Effector CD8-positive, alpha-beta T cell (primary cell): ENCODE measurements at regions not wholly inside any gene's neighbourhood (a gene's known extent, or its start where the extent isn't known, plus 50 kb on each side); places are given as distances from the start of the nearest gene placed in this dataset.

Experiments
- DNase-seq: peaks from one replicate; lab custom pipeline; 2025; lab: John Stamatoyannopoulos, UW

- no peak for DNase-seq
Observed at GRCh38 chr22:48547971-48548370, 1279.7 kb downstream of the BRD1 start.

GRCh38 chr22:48546653-48547424 lies 1280.8 kb downstream of the BRD1 start:
- no peak for DNase-seq

GRCh38 chr22:48545987-48546386 lies 1281.7 kb downstream of the BRD1 start:
- no peak for DNase-seq

- DNase-seq = no peak
Observed at GRCh38 chr22:48541401-48542098, 1286.1 kb downstream of the BRD1 start.

GRCh38 chr22:48539261-48539660 lies 1288.4 kb downstream of the BRD1 start:
- DNase-seq = no peak

GRCh38 chr22:48538291-48538820 lies 1289.3 kb downstream of the BRD1 start:
- DNase-seq = no peak

- no peak for DNase-seq
Observed at GRCh38 chr22:48537343-48537680, 1290.4 kb downstream of the BRD1 start.

- no peak for DNase-seq
Observed at GRCh38 chr22:48536541-48537342, 1290.9 kb downstream of the BRD1 start.

- DNase-seq = no peak
Observed at GRCh38 chr22:48535868-48536540, 1291.7 kb downstream of the BRD1 start.

GRCh38 chr22:48534395-48534958 lies 1293.2 kb downstream of the BRD1 start:
- DNase-seq = no peak

- DNase-seq = no peak
Observed at GRCh38 chr22:48532986-48533385, 1294.7 kb downstream of the BRD1 start.

GRCh38 chr22:48531761-48532435 lies 1295.8 kb downstream of the BRD1 start:
- no peak for DNase-seq

GRCh38 chr22:48531108-48531507 lies 1296.6 kb downstream of the BRD1 start:
- no peak for DNase-seq

GRCh38 chr22:48530666-48531065 lies 1297.0 kb downstream of the BRD1 start:
- DNase-seq = no peak

GRCh38 chr22:48528221-48528915 lies 1299.3 kb downstream of the BRD1 start:
- no peak for DNase-seq

- no peak for DNase-seq
Observed at GRCh38 chr22:48523761-48524160, 1303.9 kb downstream of the BRD1 start.

GRCh38 chr22:48523091-48523490 lies 1304.6 kb downstream of the BRD1 start:
- no peak for DNase-seq

- no peak for DNase-seq
Observed at GRCh38 chr22:48522271-48522670, 1305.4 kb downstream of the BRD1 start.

GRCh38 chr22:48520884-48521588 lies 1306.6 kb downstream of the BRD1 start:
- DNase-seq = no peak

- DNase-seq = no peak
Observed at GRCh38 chr22:48520207-48520606, 1307.5 kb downstream of the BRD1 start.
